ENCODE measurements at regions not wholly inside any gene's neighbourhood (a gene's known extent, or its start where the extent isn't known, plus 50 kb on each side); places are given as distances from the start of the nearest gene placed in this dataset.
A peak's percentile ranks its signal among the peaks of the same experiment; 100 is the strongest.
"Not testable (repeated sequence)": the region's sequence is repeated elsewhere in the genome, so short reads cannot be mapped to it uniquely, and the experiment has no call there.

GRCh38 chr3:69485489-69485888 lies 99.6 kb upstream of the FRMD4B start:
- no peak overlapping the region for H3K4me2 ChIP-seq (ENCODE audit: low read length, poor library complexity, severe bottlenecking)
- no peak overlapping the region for H2BK5ac ChIP-seq (ENCODE audit: low read depth, low read length, poor library complexity, severe bottlenecking)
- no peaks in the 10 kb centered on the region for H3K79me1 ChIP-seq (replicated peaks; ENCODE audit: low read length, poor library complexity, severe bottlenecking)
- H3K14ac ChIP-seq (ENCODE audit: low read length in 2 of 2), result peak overlapping the region in 1 of 2 experiments; percentile 7
- H3K27me3 ChIP-seq (ENCODE audit: control insufficient read depth in 1 of 2, insufficient read depth in 1 of 2, low read length in 2 of 2), result peaks cover 5 to 15% of the 10 kb centered on the region in 2 experiments
- no peak overlapping the region for H2AK5ac ChIP-seq (ENCODE audit: low read length, severe bottlenecking)
- 85% methylated on average over 4 of the region's 4 CpGs for WGBS
- DNase-seq, result no peak
- H4K91ac ChIP-seq (ENCODE audit: low read length), result no peak overlapping the region
- H2BK15ac ChIP-seq (ENCODE audit: low read depth, poor library complexity, severe bottlenecking), result no peak overlapping the region
- no peak overlapping the region for H3K9ac ChIP-seq (ENCODE audit: low read length)
- H3K18ac ChIP-seq (ENCODE audit: low read depth in 1 of 2, low read length in 2 of 2), result no peak overlapping the region
- no peaks in the 10 kb centered on the region for H3K9me3 ChIP-seq (ENCODE audit: control insufficient read depth, low read length)
- H3K27ac ChIP-seq (ENCODE audit: low read length, poor library complexity, severe bottlenecking), result no peak overlapping the region
- no peaks in the 10 kb centered on the region for H3K36me3 ChIP-seq (ENCODE audit: control insufficient read depth in 1 of 2, insufficient read depth in 2 of 2, low read depth in 1 of 2, low read length in 2 of 2)
- no peak overlapping the region for H3K4me3 ChIP-seq (ENCODE audit: insufficient read depth in 1 of 2, low read depth in 1 of 2, low read length in 2 of 2)
- no peak overlapping the region for H4K8ac ChIP-seq (ENCODE audit: low read length)
- H3K4ac ChIP-seq (ENCODE audit: low read depth in 1 of 2, low read length in 2 of 2), result no peak overlapping the region
- H2BK120ac ChIP-seq (ENCODE audit: low read depth, low read length), result no peak overlapping the region
- no peak overlapping the region for H3K23ac ChIP-seq (ENCODE audit: low read length in 2 of 2)
- H2BK12ac ChIP-seq (ENCODE audit: low read length in 2 of 2), result no peak overlapping the region
- no peak overlapping the region for H2AFZ ChIP-seq (ENCODE audit: low read depth, low read length)
- H3K4me1 ChIP-seq (ENCODE audit: control insufficient read depth, insufficient read depth, low read depth, low read length), result no peaks in the 10 kb centered on the region

DNA sequence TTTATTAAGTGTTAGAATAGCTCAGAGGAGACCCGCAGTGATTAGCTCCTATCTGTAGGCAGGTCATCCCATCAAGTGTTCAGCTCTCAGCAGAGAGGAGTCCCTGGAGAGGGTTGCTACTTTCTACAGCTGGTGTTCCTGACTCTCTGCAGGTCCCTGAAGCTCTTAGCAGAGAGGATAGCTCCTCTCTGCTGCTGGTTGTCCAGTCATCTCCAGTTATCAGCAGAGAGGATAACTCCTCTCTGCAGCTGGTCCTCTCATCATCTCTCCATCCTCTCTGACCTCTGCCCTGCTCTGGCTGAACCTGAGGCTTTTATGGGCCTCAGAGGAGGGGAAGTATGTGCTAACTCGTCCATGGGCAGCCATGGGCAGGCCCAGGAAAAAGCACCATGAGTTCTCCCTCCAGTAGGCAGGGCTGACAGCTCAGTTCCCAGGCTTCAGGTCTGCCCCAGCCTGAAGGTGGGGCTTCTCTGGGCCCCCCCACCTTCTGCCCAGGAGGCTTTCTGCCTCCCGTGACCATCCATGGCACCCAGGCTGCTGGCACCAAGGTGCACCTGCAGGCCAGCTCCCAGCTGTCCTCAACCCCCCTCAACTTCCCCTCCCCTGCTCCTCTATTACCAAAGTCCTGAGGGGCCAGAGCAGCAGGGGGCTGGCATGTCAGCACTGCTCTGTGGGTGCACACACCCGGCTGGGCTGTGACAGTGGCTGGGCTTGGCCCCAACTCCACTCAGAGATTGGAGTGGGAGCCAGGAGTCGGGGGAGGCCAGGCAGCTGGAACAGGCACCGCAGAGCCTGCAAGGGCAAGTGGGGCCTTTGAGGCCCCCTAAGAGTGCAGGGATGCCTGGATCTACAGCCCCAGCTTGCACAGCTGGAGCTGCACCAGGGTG lies 98.9 kb upstream of the FRMD4B start:
- 61% methylated on average over 6 of the region's 6 CpGs for WGBS
- H3K4me1 ChIP-seq (ENCODE audit: control insufficient read depth, insufficient read depth, low read depth, low read length), result no peaks in the 10 kb centered on the region

DNA sequence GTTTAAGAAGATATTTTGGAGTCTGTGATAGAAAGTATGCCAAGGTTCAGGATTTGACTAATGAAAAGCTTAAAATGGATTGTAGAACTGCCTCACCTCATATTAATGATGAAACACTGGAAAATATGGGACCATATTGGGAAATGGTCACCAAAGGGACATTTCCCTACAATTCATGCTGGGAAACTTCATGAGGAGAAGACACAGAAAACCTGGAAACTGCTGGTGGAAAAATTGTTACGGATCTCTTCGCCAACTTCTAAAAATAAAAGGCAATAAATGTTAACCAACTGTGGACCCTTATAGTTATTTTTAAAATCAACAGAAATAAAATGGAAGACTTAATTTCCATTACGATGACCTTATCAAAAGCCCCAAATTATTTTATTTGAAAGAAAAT lies 97.6 kb upstream of the FRMD4B start:
- no peak overlapping the region for H4K8ac ChIP-seq (ENCODE audit: low read length)
- no peak overlapping the region for H3K27ac ChIP-seq (ENCODE audit: low read length, poor library complexity, severe bottlenecking)
- H3K9me3 ChIP-seq (ENCODE audit: control insufficient read depth, low read length), result no peaks in the 10 kb centered on the region
- H3K18ac ChIP-seq (ENCODE audit: low read depth in 1 of 2, low read length in 2 of 2), result no peak overlapping the region
- H2BK15ac ChIP-seq (ENCODE audit: low read depth, poor library complexity, severe bottlenecking), result no peak overlapping the region
- no peaks in the 10 kb centered on the region for H3K36me3 ChIP-seq (ENCODE audit: control insufficient read depth in 1 of 2, insufficient read depth in 2 of 2, low read depth in 1 of 2, low read length in 2 of 2)
- no peak overlapping the region for H3K14ac ChIP-seq (ENCODE audit: low read length in 2 of 2)
- no peak overlapping the region for H3K9ac ChIP-seq (ENCODE audit: low read length)
- H3K27me3 ChIP-seq (ENCODE audit: control insufficient read depth in 1 of 2, insufficient read depth in 1 of 2, low read length in 2 of 2), result peaks cover 5 to 12% of the 10 kb centered on the region in 2 experiments
- H2AK5ac ChIP-seq (ENCODE audit: low read length, severe bottlenecking), result no peak overlapping the region
- no peak overlapping the region for H2AFZ ChIP-seq (ENCODE audit: low read depth, low read length)
- no peak overlapping the region for H2BK120ac ChIP-seq (ENCODE audit: low read depth, low read length)
- no peak overlapping the region for H3K4ac ChIP-seq (ENCODE audit: low read depth in 1 of 2, low read length in 2 of 2)
- DNase-seq, result no peak
- H3K4me3 ChIP-seq (ENCODE audit: insufficient read depth in 1 of 2, low read depth in 1 of 2, low read length in 2 of 2), result no peak overlapping the region
- no peak overlapping the region for H2BK5ac ChIP-seq (ENCODE audit: low read depth, low read length, poor library complexity, severe bottlenecking)
- WGBS, result 95% methylated on average over 3 of the region's 3 CpGs
- H3K4me2 ChIP-seq (ENCODE audit: low read length, poor library complexity, severe bottlenecking), result no peak overlapping the region
- H2BK12ac ChIP-seq (ENCODE audit: low read length in 2 of 2), result no peak overlapping the region
- H3K79me1 ChIP-seq (replicated peaks; ENCODE audit: low read length, poor library complexity, severe bottlenecking), result no peaks in the 10 kb centered on the region
- H3K23ac ChIP-seq (ENCODE audit: low read length in 2 of 2), result no peak overlapping the region
- H4K91ac ChIP-seq (ENCODE audit: low read length), result no peak overlapping the region
- H3K4me1 ChIP-seq (ENCODE audit: control insufficient read depth, insufficient read depth, low read depth, low read length), result no peaks in the 10 kb centered on the region

More for the DNA sequence above, 98.9 kb upstream of the FRMD4B start:
- H3K14ac ChIP-seq (ENCODE audit: low read length in 2 of 2), result no peak overlapping the region
- no peak overlapping the region for H2BK120ac ChIP-seq (ENCODE audit: low read depth, low read length)
- H2BK5ac ChIP-seq (ENCODE audit: low read depth, low read length, poor library complexity, severe bottlenecking), result no peak overlapping the region
- no peak overlapping the region for H2AFZ ChIP-seq (ENCODE audit: low read depth, low read length)
- DNase-seq, result no peak
- no peak overlapping the region for H3K18ac ChIP-seq (ENCODE audit: low read depth in 1 of 2, low read length in 2 of 2)
- no peak overlapping the region for H2AK5ac ChIP-seq (ENCODE audit: low read length, severe bottlenecking)
- H3K79me1 ChIP-seq (replicated peaks; ENCODE audit: low read length, poor library complexity, severe bottlenecking), result no peaks in the 10 kb centered on the region
- no peak overlapping the region for H3K4me3 ChIP-seq (ENCODE audit: insufficient read depth in 1 of 2, low read depth in 1 of 2, low read length in 2 of 2)
- no peak overlapping the region for H2BK15ac ChIP-seq (ENCODE audit: low read depth, poor library complexity, severe bottlenecking)
- H2BK12ac ChIP-seq (ENCODE audit: low read length in 2 of 2), result no peak overlapping the region
- H4K91ac ChIP-seq (ENCODE audit: low read length), result no peak overlapping the region
- no peak overlapping the region for H4K8ac ChIP-seq (ENCODE audit: low read length)
- H3K4ac ChIP-seq (ENCODE audit: low read depth in 1 of 2, low read length in 2 of 2), result no peak overlapping the region
- no peak overlapping the region for H3K27ac ChIP-seq (ENCODE audit: low read length, poor library complexity, severe bottlenecking)
- H3K4me2 ChIP-seq (ENCODE audit: low read length, poor library complexity, severe bottlenecking), result no peak overlapping the region
- H3K9ac ChIP-seq (ENCODE audit: low read length), result no peak overlapping the region
- H3K23ac ChIP-seq (ENCODE audit: low read length in 2 of 2), result no peak overlapping the region
- peaks cover 5 to 12% of the 10 kb centered on the region in 2 experiments for H3K27me3 ChIP-seq (ENCODE audit: control insufficient read depth in 1 of 2, insufficient read depth in 1 of 2, low read length in 2 of 2)
- no peaks in the 10 kb centered on the region for H3K36me3 ChIP-seq (ENCODE audit: control insufficient read depth in 1 of 2, insufficient read depth in 2 of 2, low read depth in 1 of 2, low read length in 2 of 2)
- no peaks in the 10 kb centered on the region for H3K9me3 ChIP-seq (ENCODE audit: control insufficient read depth, low read length)

DNA sequence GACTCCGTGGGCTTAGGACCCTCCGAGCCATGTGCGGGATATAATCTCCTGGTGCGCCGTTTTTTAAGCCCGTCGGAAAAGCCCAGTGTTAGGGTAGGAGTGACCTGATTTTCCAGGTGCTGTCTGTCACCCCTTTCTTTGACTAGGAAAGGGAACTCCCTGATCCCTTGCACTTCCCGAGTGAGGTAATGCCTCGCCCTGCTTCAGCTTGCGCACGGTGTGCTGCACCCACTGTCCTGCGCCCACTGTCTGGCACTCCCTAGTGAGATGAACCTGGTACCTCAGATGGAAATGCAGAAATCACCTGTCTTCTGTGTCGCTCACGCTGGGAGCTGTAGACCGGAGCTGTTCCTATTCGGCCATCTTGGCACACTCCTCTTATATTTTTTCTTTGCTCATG lies 95.1 kb upstream of the FRMD4B start:
- not testable (repeated sequence) for H2BK12ac ChIP-seq (ENCODE audit: low read length in 2 of 2); H3K23ac ChIP-seq (ENCODE audit: low read length in 2 of 2); H3K36me3 ChIP-seq (ENCODE audit: control insufficient read depth in 1 of 2, insufficient read depth in 2 of 2, low read depth in 1 of 2, low read length in 2 of 2); H3K9me3 ChIP-seq (ENCODE audit: control insufficient read depth, low read length); H3K4ac ChIP-seq (ENCODE audit: low read depth in 1 of 2, low read length in 2 of 2); H3K4me2 ChIP-seq (ENCODE audit: low read length, poor library complexity, severe bottlenecking); DNase-seq; H3K9ac ChIP-seq (ENCODE audit: low read length); H2BK5ac ChIP-seq (ENCODE audit: low read depth, low read length, poor library complexity, severe bottlenecking); H2AFZ ChIP-seq (ENCODE audit: low read depth, low read length); H3K4me3 ChIP-seq (ENCODE audit: insufficient read depth in 1 of 2, low read depth in 1 of 2, low read length in 2 of 2); H4K91ac ChIP-seq (ENCODE audit: low read length); H3K79me1 ChIP-seq (replicated peaks; ENCODE audit: low read length, poor library complexity, severe bottlenecking); H3K18ac ChIP-seq (ENCODE audit: low read depth in 1 of 2, low read length in 2 of 2); H4K8ac ChIP-seq (ENCODE audit: low read length); H3K4me1 ChIP-seq (ENCODE audit: control insufficient read depth, insufficient read depth, low read depth, low read length); H3K27me3 ChIP-seq (ENCODE audit: control insufficient read depth in 1 of 2, insufficient read depth in 1 of 2, low read length in 2 of 2); H2AK5ac ChIP-seq (ENCODE audit: low read length, severe bottlenecking); H3K14ac ChIP-seq (ENCODE audit: low read length in 2 of 2); H2BK120ac ChIP-seq (ENCODE audit: low read depth, low read length); H3K27ac ChIP-seq (ENCODE audit: low read length, poor library complexity, severe bottlenecking); H2BK15ac ChIP-seq (ENCODE audit: low read depth, poor library complexity, severe bottlenecking)
- 92% methylated on average over 11 of the region's 16 CpGs for WGBS
